NT2/D1 (cell line): ENCODE measurements at regions not wholly inside any gene's neighbourhood (a gene's known extent, or its start where the extent isn't known, plus 50 kb on each side); places are given as distances from the start of the nearest gene placed in this dataset.
"Not testable (repeated sequence)": the region's sequence is repeated elsewhere in the genome, so short reads cannot be mapped to it uniquely, and the experiment has no call there.

Source experiments
- DNase-seq: peaks from one replicate; pipeline ENCODE4 v3.0.0-alpha.2; 2011; ENCODE audit warnings: low read depth, low spot score
- H3K27me3 ChIP-seq: 2 replicates; pipeline ENCODE4 v1.6.0; 2011; ENCODE audit warnings: mild to moderate bottlenecking; ENCODE audit not compliant: insufficient read length, insufficient read depth
- H3K36me3 ChIP-seq: 2 replicates; pipeline ENCODE4 v1.6.1; 2011; ENCODE audit warnings: mild to moderate bottlenecking, low read length, mixed read lengths; ENCODE audit not compliant: insufficient read depth, insufficient read length
- H3K4me1 ChIP-seq: 2 replicates; pipeline ENCODE4 v1.5.1; 2011; ENCODE audit not compliant: insufficient read depth, insufficient read length
- H3K4me3 ChIP-seq: 2 replicates; pipeline ENCODE4 v1.5.1; 2011; ENCODE audit warnings: low read depth; ENCODE audit not compliant: insufficient read length
- H3K9ac ChIP-seq: 2 replicates; pipeline ENCODE4 v1.6.0; 2011; ENCODE audit warnings: low read depth; ENCODE audit not compliant: insufficient read length
- H3K9me3 ChIP-seq: 2 replicates; pipeline ENCODE4 v1.5.1; 2011; ENCODE audit warnings: mild to moderate bottlenecking, low read length; ENCODE audit not compliant: insufficient read depth
- SUZ12 ChIP-seq: IDR thresholded peaks from 2 replicates; pipeline ENCODE4 v1.6.1; 2011; ENCODE audit not compliant: insufficient read length, insufficient read depth; ENCODE audit errors: extremely low read depth
- YY1 ChIP-seq: IDR thresholded peaks from 2 replicates; pipeline ENCODE4 v1.6.1; 2011; ENCODE audit not compliant: insufficient read length, insufficient read depth
- ZNF274 ChIP-seq: IDR thresholded peaks from 2 replicates; pipeline ENCODE4 v1.6.1; 2011; ENCODE audit warnings: mild to moderate bottlenecking, low read depth, low read length

DNA sequence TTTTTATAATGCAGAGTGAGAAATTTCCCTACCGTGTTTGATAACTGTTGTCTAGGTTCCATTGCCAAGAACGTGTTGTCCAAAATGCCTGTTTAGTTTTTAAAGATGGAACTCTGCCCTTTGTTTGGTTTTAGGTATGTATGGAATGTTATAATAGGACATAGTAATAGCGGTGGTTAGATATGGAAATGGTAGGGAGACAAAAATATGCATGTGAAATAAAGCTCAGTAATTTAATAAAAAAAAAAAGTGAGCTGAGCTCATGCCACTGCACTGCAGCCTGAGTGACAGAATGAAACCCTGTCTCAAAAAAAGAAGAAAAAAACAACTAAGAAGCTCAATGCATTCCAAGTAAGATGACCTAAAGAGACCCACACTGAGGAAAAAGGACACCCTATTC, 72.9 kb downstream of the ZNF783 start:
- Histone ChIP-seq H3K4me3 (no peak overlapping the region), H3K36me3 (no peaks in the 10 kb centered on the region), H3K9me3 (peaks cover 9% of the 10 kb centered on the region; the same call in 1 of the 2 replicates), H3K27me3 (no peaks in the 10 kb centered on the region), H3K9ac (no peak overlapping the region), H3K4me1 (no peaks in the 10 kb centered on the region)
- no peak for TF ChIP-seq SUZ12
- no peak for DNase-seq

- H3K4me1 ChIP-seq: no peaks in the 10 kb centered on the region
- H3K4me3 ChIP-seq: no peak overlapping the region
- TF ChIP-seq YY1 (no peak), SUZ12 (no peak), ZNF274 (no peak)
- H3K36me3 ChIP-seq: no peaks in the 10 kb centered on the region
- DNase-seq: no peak
- no peaks in the 10 kb centered on the region for H3K27me3 ChIP-seq
- H3K9me3 ChIP-seq: peaks cover 45% of the 10 kb centered on the region
- no peak overlapping the region for H3K9ac ChIP-seq
These were observed 86.9 kb downstream of the ZNF783 start for GRCh38 chr7:149348758-149349369.

DNA sequence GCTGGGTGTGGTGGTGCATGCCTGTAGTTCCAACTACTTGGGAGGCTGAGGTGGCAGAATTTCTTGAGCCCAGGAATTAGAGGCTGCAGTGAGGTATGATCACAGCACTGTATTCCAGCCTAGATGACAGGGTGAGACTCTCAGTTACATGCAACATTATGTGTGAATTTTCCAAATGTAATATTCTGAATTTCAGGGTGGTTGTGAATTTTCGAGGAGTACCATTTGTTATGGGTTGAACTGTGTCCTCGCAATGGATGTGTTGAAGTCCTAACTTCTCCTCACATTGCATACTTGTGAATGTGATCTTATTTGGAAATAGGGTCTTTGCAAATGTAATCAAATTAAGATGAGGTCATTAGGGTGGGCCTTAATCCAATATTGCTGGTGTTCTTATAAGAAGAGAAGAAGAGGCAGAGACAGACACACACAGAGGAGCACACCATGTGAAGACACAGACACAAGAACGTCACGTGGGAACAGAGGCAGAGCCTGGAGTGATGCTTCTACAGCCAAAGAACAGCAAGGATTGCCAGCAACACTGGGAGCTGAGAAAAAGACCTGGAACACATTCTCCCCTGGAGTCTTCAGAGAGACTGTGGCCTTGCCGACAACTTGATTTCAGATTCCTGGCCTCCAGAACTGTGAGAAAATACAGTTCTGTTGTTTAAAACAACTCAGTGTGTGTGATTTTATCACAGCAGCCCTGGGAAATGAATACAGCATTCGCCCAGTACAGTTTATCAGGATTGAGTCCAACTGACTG, 91.9 kb downstream of the ZNF783 start:
- peaks cover 16% of the 10 kb centered on the region; the same call in 1 of the 2 replicates for H3K9me3 ChIP-seq
- no peaks in the 10 kb centered on the region for H3K4me1 ChIP-seq
- DNase-seq: no peak
- no peak overlapping the region for H3K4me3 ChIP-seq
- no peaks in the 10 kb centered on the region for H3K36me3 ChIP-seq
- TF ChIP-seq SUZ12 (no peak), YY1 (no peak), ZNF274 (no peak)
- H3K27me3 ChIP-seq: no peaks in the 10 kb centered on the region
- H3K9ac ChIP-seq: no peak overlapping the region

DNA sequence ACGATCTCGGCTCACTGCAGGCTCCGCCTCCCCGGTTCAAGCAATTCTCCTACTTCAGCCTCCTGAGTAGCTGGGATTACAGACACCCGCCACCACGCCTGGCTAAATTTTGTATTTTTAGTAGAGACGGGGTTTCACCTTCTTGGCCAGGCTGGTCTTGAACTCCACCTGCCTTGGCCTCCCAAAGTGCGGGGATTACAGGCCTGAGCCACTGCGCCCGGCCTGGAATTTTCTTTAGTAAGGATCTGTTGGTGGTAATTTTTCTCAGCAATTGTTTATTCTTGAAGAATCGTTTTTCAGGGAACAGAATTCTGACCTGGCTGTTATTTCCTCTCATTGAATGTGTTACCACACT, 93.0 kb downstream of the ZNF783 start:
- DNase-seq, H3K4me3 ChIP-seq, H3K27me3 ChIP-seq, H3K9ac ChIP-seq, H3K36me3 ChIP-seq, H3K9me3 ChIP-seq, H3K4me1 ChIP-seq: not testable (repeated sequence)

DNA sequence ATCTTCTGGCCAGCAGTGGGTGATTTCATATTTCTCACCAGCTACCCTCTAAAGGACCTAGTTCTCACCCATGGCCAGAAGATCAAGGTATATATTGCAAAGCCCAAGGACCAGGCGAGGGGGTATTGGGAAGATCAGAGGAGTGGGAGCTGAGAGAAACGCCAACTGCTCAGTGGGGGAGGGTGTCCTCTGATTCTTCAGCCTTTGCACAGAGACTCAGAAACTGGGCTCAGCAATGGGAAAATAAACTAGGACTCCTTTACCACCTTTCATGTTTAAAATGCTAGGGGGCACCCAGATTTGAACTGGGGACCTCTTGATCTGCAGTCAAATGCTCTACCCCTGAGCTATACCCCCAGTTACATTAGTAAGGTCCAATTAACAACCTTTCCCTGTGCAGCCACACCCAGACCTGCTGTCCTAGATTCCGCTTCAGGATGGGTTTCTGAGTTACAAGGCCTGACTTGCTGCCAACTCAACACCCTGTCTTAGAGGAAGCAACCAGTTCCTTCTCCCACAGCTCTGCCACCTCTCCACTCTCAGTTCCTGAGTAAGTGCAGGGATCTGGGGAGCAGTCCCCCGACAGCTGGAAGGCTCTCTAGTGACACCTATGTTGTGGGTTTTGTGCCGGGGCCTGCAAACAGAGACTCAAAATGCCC, 93.5 kb downstream of the ZNF783 start:
- peak; percentile 11 for DNase-seq
- Histone ChIP-seq H3K9me3 (0 out of 2 replicates have a peak, but pooled peaks cover under 1% of the 10 kb centered on the region), H3K9ac (no peak overlapping the region), H3K4me3 (no peak overlapping the region), H3K36me3 (no peaks in the 10 kb centered on the region), H3K4me1 (no peaks in the 10 kb centered on the region), H3K27me3 (no peaks in the 10 kb centered on the region)
- TF ChIP-seq ZNF274: no peak
- no peak for TF ChIP-seq SUZ12
- TF ChIP-seq YY1: no peak

GRCh38 chr7:149362696-149363095, 98.2 kb downstream of the ZNF777 start:
- Histone ChIP-seq H3K4me3 (no peak overlapping the region), H3K27me3 (no peaks in the 10 kb centered on the region), H3K4me1 (no peaks in the 10 kb centered on the region), H3K36me3 (no peaks in the 10 kb centered on the region), H3K9ac (no peak overlapping the region), H3K9me3 (no peaks in the 10 kb centered on the region; the same call in 1 of the 2 replicates)
- TF ChIP-seq SUZ12 (no peak), YY1 (no peak), ZNF274 (no peak)
- no peak for DNase-seq

DNA sequence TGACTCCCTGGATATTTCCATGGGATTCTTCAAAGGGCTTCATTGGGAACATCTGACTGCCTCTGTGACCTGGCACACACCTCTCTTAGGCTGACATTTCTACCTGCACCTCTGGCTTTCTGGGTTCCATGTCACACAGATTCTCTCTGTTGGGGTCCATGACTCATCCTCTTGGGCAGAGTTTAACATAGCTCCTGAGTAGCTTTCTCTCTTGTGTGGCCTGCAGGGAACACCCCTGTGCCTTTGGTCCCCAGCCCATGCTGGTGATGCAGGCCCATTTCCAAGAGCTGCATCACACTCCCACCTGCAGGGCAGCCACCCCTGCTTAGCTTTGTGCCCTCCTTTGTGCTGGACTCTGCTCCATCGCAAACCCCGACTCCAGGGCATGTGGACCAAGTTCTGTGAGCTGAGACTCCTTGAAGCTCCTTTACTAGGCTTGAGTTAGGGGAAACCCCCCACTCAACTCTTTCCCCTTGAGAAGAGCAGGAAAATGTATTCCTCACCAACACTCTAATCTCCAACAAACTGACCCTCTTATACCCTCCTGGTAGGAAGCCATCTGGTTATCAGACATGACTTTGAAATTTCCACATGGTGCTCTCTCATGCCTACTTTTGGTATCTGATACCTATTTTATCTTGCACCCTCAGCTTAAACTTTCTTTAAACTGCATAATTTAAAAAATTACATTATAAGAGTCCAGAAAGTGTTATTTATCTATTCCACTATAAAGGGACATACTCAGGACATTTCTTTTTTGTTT, 93.3 kb downstream of the ZNF777 start:
- Histone ChIP-seq H3K36me3 (no peaks in the 10 kb centered on the region), H3K4me1 (no peaks in the 10 kb centered on the region), H3K27me3 (no peaks in the 10 kb centered on the region), H3K9ac (no peak overlapping the region), H3K4me3 (no peak overlapping the region), H3K9me3 (peaks cover 17% of the 10 kb centered on the region; the same call in 1 of the 2 replicates)
- TF ChIP-seq SUZ12: no peak
- TF ChIP-seq ZNF274: no peak
- TF ChIP-seq YY1: no peak
- no peak for DNase-seq
